Adrenal gland (tissue), 9 donors: ENCODE measurements at regions not wholly inside any gene's neighbourhood (a gene's known extent, or its start where the extent isn't known, plus 50 kb on each side); places are given as distances from the start of the nearest gene placed in this dataset.

ENCODE experiments used
- DNase-seq, 7 donors: peaks; one replicate each; pipeline ENCODE4 v3.0.0-alpha.2; 2019 to 2020
- H3K27ac ChIP-seq, 5 donors: fragments of 200-600 bp; sonication (generic) in 4 of 5; 1 replicate in 3 of 5; 2 replicates in 2 of 5; pipeline versions ENCODE4 v1.5.1 to v1.8.0; 2016 to 2020; ENCODE audit warnings: mild to moderate bottlenecking in 1 of 5
- H3K27me3 ChIP-seq: fragments of 200-600 bp; 2 replicates; pipeline ENCODE4 v1.8.0; 2021
- H3K36me3 ChIP-seq, 2 donors: fragments of 200-600 bp; replicated peaks in 1 of 2; 1 replicate in 1 of 2; 2 replicates in 1 of 2; pipeline versions ENCODE4 v1.5.1 to v1.8.0; 2018 to 2022
- H3K4me1 ChIP-seq, 2 donors: fragments of 200-600 bp; replicated peaks in 1 of 2; 1 replicate in 1 of 2; 2 replicates in 1 of 2; pipeline versions ENCODE4 v1.5.1 to v1.8.0; 2018 to 2021
- H3K4me3 ChIP-seq, 4 donors: fragments of 200-600 bp; sonication (generic) in 3 of 4; one replicate each; pipeline ENCODE4 v1.5.1; 2016 to 2018
- H3K9me3 ChIP-seq, 3 donors: fragments of 200-600 bp; sonication (generic) in 1 of 3; replicated peaks in 1 of 3; 1 replicate in 2 of 3; 2 replicates in 1 of 3; pipeline versions ENCODE4 v1.5.1 to v1.8.0; 2016 to 2021
- CTCF ChIP-seq, 6 experiments: fragments of 450-650 bp in 4 of 6; fragments of 200-600 bp in 2 of 6; sonication (generic) in 1 of 6; IDR thresholded peaks; 1 replicate in 5 of 6; 2 replicates in 1 of 6; pipeline versions ENCODE4 v1.5.1 to v1.8.0; 2016 to 2021; ENCODE audit warnings: antibody characterized with exemption in 6 of 6, mild to moderate bottlenecking in 2 of 6, moderate library complexity in 1 of 6
- POLR2A ChIP-seq, 2 donors: fragments of 450-650 bp; IDR thresholded peaks; one replicate each; pipeline ENCODE4 v1.6.1; 2017; ENCODE audit warnings: antibody characterized with exemption in 2 of 2, mild to moderate bottlenecking in 2 of 2, moderate library complexity in 1 of 2
- WGBS, 4 donors: extraction: QIAGEN DNeasy Blood & Tissue Kit in 2 of 4; methylation state at CpG; one replicate each; pipeline versions ENCODE4 v1.1.5 to v1.1.7; 2013 to 2017; 5-methylcytosine and 5-hydroxymethylcytosine counted together
- intact Hi-C, 2 donors: fragments of 100-400 bp; cut with DNase I; formaldehyde crosslinking; loops; one replicate each; pipeline versions ENCODE4 v1.14.1 to v1.15.0; 2022 to 2023
- donor health status: healthy with polysubstance abuse.
- donor health status: Bipolar disorder and iron deficiency.
- donor health status: DM: yes; HTN: yes; CAD: no.
- donor health status: DM: no; HTN: no; CAD: no.
- donor health status: DM: no; HTN: no; CAD: no.

DNA sequence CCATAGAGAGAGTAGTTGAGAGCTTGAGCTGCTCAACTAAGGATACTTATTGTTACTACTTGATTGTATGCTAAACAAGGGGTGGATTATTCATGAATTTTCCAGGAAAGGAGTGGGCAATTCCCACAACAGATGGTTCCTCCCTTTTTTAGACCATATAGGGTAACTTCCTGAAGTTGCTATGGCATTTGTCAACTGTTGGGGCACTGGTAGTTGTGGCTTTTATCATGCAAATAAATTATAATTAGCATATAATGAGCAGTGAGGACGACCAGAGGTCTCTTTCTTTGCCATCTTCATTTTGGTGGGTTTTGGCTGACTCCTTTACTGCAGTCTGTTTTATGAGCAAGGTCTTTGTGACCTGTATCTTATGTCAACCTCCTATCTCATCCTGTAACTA, 1403.5 kb upstream of the PABPC4L start:
- intact Hi-C loops, result no loop called here
- H3K27me3 ChIP-seq, result no peaks in the 10 kb centered on the region
- H3K36me3 ChIP-seq, result no peaks in the 10 kb centered on the region
- H3K4me1 ChIP-seq, result no peaks in the 10 kb centered on the region
- 28 to 50% (median 32%) methylated on average over 1 of the region's 1 CpG for WGBS, 4 donors
- no peak for DNase-seq
- H3K4me3 ChIP-seq, result no peak overlapping the region
- no peaks in the 10 kb centered on the region for H3K9me3 ChIP-seq
- no peak overlapping the region for H3K27ac ChIP-seq
- TF ChIP-seq POLR2A (IDR thresholded peaks at IDR 0.05) (no peak), CTCF (IDR thresholded peaks at IDR 0.05) (no peak)

GRCh38 chr4:135604531-135604930, 1402.9 kb upstream of the PABPC4L start:
- Histone ChIP-seq H3K36me3 (no peaks in the 10 kb centered on the region), H3K27me3 (no peaks in the 10 kb centered on the region), H3K27ac (no peak overlapping the region), H3K4me3 (no peak overlapping the region), H3K4me1 (no peaks in the 10 kb centered on the region), H3K9me3 (no peaks in the 10 kb centered on the region)
- intact Hi-C loops, result no loop called here
- TF ChIP-seq POLR2A (IDR thresholded peaks at IDR 0.05) (no peak), CTCF (IDR thresholded peaks at IDR 0.05) (no peak)
- no peak for DNase-seq
- 64 to 76% (median 67%) methylated on average over 1 of the region's 1 CpG for WGBS, 4 donors

- Histone ChIP-seq H3K4me1 (no peaks in the 10 kb centered on the region), H3K27ac (no peak overlapping the region), H3K9me3 (no peaks in the 10 kb centered on the region), H3K36me3 (no peaks in the 10 kb centered on the region), H3K27me3 (no peaks in the 10 kb centered on the region), H3K4me3 (no peak overlapping the region)
- WGBS, 4 donors, result 50 to 85% (median 73%) methylated on average over 1 of the region's 1 CpG
- intact Hi-C loops, result no loop called here
- DNase-seq, result no peak
- no peak for TF ChIP-seq POLR2A (IDR thresholded peaks at IDR 0.05)
- no peak for TF ChIP-seq CTCF (IDR thresholded peaks at IDR 0.05)
Observed at GRCh38 chr4:135601351-135601750, 1399.8 kb upstream of the PABPC4L start.

- intact Hi-C loops, result no loop called here
- no peak for TF ChIP-seq POLR2A (IDR thresholded peaks at IDR 0.05)
- TF ChIP-seq CTCF (IDR thresholded peaks at IDR 0.05), result no peak
- Histone ChIP-seq H3K9me3 (no peaks in the 10 kb centered on the region), H3K4me3 (no peak overlapping the region), H3K4me1 (no peaks in the 10 kb centered on the region), H3K27me3 (no peaks in the 10 kb centered on the region), H3K27ac (no peak overlapping the region), H3K36me3 (no peaks in the 10 kb centered on the region)
- no peak for DNase-seq
- 23 to 63% (median 40%) methylated on average over 1 of the region's 1 CpG for WGBS, 4 donors
Observed at GRCh38 chr4:135598151-135598550, 1396.6 kb upstream of the PABPC4L start.
